ENCODE measurements at regions not wholly inside any gene's neighbourhood (a gene's known extent, or its start where the extent isn't known, plus 50 kb on each side); places are given as distances from the start of the nearest gene placed in this dataset.
"Not testable (repeated sequence)": the region's sequence is repeated elsewhere in the genome, so short reads cannot be mapped to it uniquely, and the experiment has no call there.

GRCh38 chr1:228796945-228797344 is 61.7 kb downstream of the RHOU start:
- DNase-seq = not testable (repeated sequence)

- no peak for DNase-seq
Measured at GRCh38 chr1:228798035-228798434, 62.8 kb downstream of the RHOU start.

GRCh38 chr1:228798548-228798947 is 63.3 kb downstream of the RHOU start:
- DNase-seq = no peak

- DNase-seq = no peak
Measured at GRCh38 chr1:228799924-228800323, 64.6 kb downstream of the RHOU start.

- DNase-seq = no peak
Measured at GRCh38 chr1:228801068-228801467, 65.8 kb downstream of the RHOU start.

GRCh38 chr1:228802386-228803220 is 67.3 kb downstream of the RHOU start:
- DNase-seq = no peak

GRCh38 chr1:228803421-228803820 is 68.1 kb downstream of the RHOU start:
- DNase-seq = no peak

GRCh38 chr1:228804173-228804572 is 68.9 kb downstream of the RHOU start:
- DNase-seq = no peak

GRCh38 chr1:228804640-228805413 is 69.5 kb downstream of the RHOU start:
- DNase-seq = no peak

- DNase-seq = no peak
Measured at GRCh38 chr1:228807904-228808605, 72.8 kb downstream of the RHOU start.

GRCh38 chr1:228809621-228810394 is 74.5 kb downstream of the RHOU start:
- DNase-seq = no peak

GRCh38 chr1:228810395-228810758 is 75.1 kb downstream of the RHOU start:
- no peak for DNase-seq

- no peak for DNase-seq
Measured at GRCh38 chr1:228810878-228811711, 75.8 kb downstream of the RHOU start.

- DNase-seq = no peak
Measured at GRCh38 chr1:228811712-228812305, 76.5 kb downstream of the RHOU start.

- DNase-seq = no peak
Measured at GRCh38 chr1:228812961-228813360, 77.7 kb downstream of the RHOU start.

GRCh38 chr1:228814176-228814575 is 78.9 kb downstream of the RHOU start:
- DNase-seq = no peak

- DNase-seq = no peak
Measured at GRCh38 chr1:228818296-228818695, 83.0 kb downstream of the RHOU start.

- DNase-seq = no peak
Measured at GRCh38 chr1:228818928-228819630, 83.8 kb downstream of the RHOU start.

- DNase-seq = no peak
Measured at GRCh38 chr1:228821252-228821651, 86.0 kb downstream of the RHOU start.

GRCh38 chr1:228823200-228823599 is 87.9 kb downstream of the RHOU start:
- DNase-seq = no peak

- DNase-seq = no peak
Measured at GRCh38 chr1:228824366-228824765, 89.1 kb downstream of the RHOU start.

All from CD4-positive, alpha-beta T cell treated with Interleukin-15 for 1 hour (primary cell).